ENCODE measurements at regions not wholly inside any gene's neighbourhood (a gene's known extent, or its start where the extent isn't known, plus 50 kb on each side); places are given as distances from the start of the nearest gene placed in this dataset.

- TF ChIP-seq, protein P1, sequence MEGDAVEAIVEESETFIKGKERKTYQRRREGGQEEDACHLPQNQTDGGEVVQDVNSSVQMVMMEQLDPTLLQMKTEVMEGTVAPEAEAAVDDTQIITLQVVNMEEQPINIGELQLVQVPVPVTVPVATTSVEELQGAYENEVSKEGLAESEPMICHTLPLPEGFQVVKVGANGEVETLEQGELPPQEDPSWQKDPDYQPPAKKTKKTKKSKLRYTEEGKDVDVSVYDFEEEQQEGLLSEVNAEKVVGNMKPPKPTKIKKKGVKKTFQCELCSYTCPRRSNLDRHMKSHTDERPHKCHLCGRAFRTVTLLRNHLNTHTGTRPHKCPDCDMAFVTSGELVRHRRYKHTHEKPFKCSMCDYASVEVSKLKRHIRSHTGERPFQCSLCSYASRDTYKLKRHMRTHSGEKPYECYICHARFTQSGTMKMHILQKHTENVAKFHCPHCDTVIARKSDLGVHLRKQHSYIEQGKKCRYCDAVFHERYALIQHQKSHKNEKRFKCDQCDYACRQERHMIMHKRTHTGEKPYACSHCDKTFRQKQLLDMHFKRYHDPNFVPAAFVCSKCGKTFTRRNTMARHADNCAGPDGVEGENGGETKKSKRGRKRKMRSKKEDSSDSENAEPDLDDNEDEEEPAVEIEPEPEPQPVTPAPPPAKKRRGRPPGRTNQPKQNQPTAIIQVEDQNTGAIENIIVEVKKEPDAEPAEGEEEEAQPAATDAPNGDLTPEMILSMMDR (IDR thresholded peaks at IDR 0.05; ENCODE audit: insufficient read depth, low read length), result no peak
- TF ChIP-seq POLR2AphosphoS5 (IDR thresholded peaks at IDR 0.05; ENCODE audit: low read depth) (no peak), SPI1 (IDR thresholded peaks at IDR 0.05; ENCODE audit: borderline replicate concordance, low read depth) (no peak)
- TF ChIP-seq, protein P2, sequence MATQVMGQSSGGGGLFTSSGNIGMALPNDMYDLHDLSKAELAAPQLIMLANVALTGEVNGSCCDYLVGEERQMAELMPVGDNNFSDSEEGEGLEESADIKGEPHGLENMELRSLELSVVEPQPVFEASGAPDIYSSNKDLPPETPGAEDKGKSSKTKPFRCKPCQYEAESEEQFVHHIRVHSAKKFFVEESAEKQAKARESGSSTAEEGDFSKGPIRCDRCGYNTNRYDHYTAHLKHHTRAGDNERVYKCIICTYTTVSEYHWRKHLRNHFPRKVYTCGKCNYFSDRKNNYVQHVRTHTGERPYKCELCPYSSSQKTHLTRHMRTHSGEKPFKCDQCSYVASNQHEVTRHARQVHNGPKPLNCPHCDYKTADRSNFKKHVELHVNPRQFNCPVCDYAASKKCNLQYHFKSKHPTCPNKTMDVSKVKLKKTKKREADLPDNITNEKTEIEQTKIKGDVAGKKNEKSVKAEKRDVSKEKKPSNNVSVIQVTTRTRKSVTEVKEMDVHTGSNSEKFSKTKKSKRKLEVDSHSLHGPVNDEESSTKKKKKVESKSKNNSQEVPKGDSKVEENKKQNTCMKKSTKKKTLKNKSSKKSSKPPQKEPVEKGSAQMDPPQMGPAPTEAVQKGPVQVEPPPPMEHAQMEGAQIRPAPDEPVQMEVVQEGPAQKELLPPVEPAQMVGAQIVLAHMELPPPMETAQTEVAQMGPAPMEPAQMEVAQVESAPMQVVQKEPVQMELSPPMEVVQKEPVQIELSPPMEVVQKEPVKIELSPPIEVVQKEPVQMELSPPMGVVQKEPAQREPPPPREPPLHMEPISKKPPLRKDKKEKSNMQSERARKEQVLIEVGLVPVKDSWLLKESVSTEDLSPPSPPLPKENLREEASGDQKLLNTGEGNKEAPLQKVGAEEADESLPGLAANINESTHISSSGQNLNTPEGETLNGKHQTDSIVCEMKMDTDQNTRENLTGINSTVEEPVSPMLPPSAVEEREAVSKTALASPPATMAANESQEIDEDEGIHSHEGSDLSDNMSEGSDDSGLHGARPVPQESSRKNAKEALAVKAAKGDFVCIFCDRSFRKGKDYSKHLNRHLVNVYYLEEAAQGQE (IDR thresholded peaks at IDR 0.05; ENCODE audit: insufficient replicate concordance, low read depth), result no peak
Measured at GRCh38 chr9:101995231-101995630, 256.8 kb upstream of the GRIN3A start.
